HEK293 (cell line): ENCODE measurements at regions not wholly inside any gene's neighbourhood (a gene's known extent, or its start where the extent isn't known, plus 50 kb on each side); places are given as distances from the start of the nearest gene placed in this dataset.
A peak's percentile ranks its signal among the peaks of the same experiment; 100 is the strongest.

Source experiments
- CTCF ChIA-PET: fragments of 350-600 bp; formaldehyde crosslinking; extraction: SDS; loops from one replicate; lab custom pipeline; 2021; ENCODE audit warnings: antibody characterized with exemption; lab: Yijun Ruan, JAX
- POLR2A ChIA-PET: fragments of 300-600 bp; formaldehyde crosslinking; extraction: SDS; loops from one replicate; lab custom pipeline; 2020; ENCODE audit warnings: antibody characterized with exemption, inconsistent platforms; lab: Yijun Ruan, JAX
- H3K27ac ChIP-seq: fragments of 200-500 bp; sonication (Bioruptor generic); 2 replicates; pipeline ENCODE4 v1.5.1; 2014; ENCODE audit warnings: low read depth, low read length, control low read depth, inconsistent platforms; ENCODE audit errors: extremely low read depth
- H3K36me3 ChIP-seq, 2 experiments: fragments of 200-500 bp in 1 of 2; sonication (Bioruptor generic) in 1 of 2; 1 replicate in 1 of 2; 2 replicates in 1 of 2; pipeline ENCODE4 v1.5.1; 2014 to 2017; ENCODE audit warnings: inconsistent platforms in 2 of 2, low read length in 2 of 2; ENCODE audit not compliant: control insufficient read depth in 2 of 2, insufficient read depth in 1 of 2
- H3K4me1 ChIP-seq: fragments of 200-500 bp; sonication (Bioruptor generic); 2 replicates; pipeline ENCODE4 v1.5.1; 2014; ENCODE audit warnings: mild to moderate bottlenecking, low read length, inconsistent platforms; ENCODE audit not compliant: control insufficient read depth, insufficient read depth
- H3K4me3 ChIP-seq: 2 replicates; pipeline ENCODE4 v1.5.1; 2011; ENCODE audit warnings: low read depth, mild to moderate bottlenecking, control low read depth, low read length, moderate library complexity
- H3K9me3 ChIP-seq: fragments of 200-500 bp; sonication (Bioruptor generic); 2 replicates; pipeline ENCODE4 v1.5.1; 2014; ENCODE audit warnings: low read depth, low read length, inconsistent platforms; ENCODE audit not compliant: control insufficient read depth, insufficient read depth
- KLF1 ChIP-seq: fragments of 450-650 bp; formaldehyde crosslinking; IDR thresholded peaks from 2 replicates; pipeline ENCODE4 v1.5.1; 2016; ENCODE audit warnings: missing biosample characterization, missing genetic modification characterization
- KLF9 ChIP-seq: fragments of 450-650 bp; formaldehyde crosslinking; IDR thresholded peaks from 2 replicates; pipeline ENCODE4 v1.5.1; 2016; ENCODE audit warnings: missing biosample characterization, missing genetic modification characterization, low read depth
- MEIS1 ChIP-seq: sonication (generic); formaldehyde crosslinking; IDR thresholded peaks from 2 replicates; pipeline ENCODE4 v1.8.1; 2022; ENCODE audit warnings: missing genetic modification reagents, mild to moderate bottlenecking, borderline replicate concordance
- TCF7L2 ChIP-seq: IDR thresholded peaks from 2 replicates; pipeline ENCODE4 v1.6.1; 2011; ENCODE audit warnings: low read depth, mild to moderate bottlenecking, inconsistent platforms, low read length, moderate library complexity, borderline replicate concordance
- ZBTB7A ChIP-seq: fragments of 450-650 bp; formaldehyde crosslinking; IDR thresholded peaks from 2 replicates; pipeline ENCODE4 v1.5.1; 2016; ENCODE audit warnings: low read depth, missing biosample characterization, missing genetic modification characterization
- ZBTB8A ChIP-seq: fragments of 450-650 bp; formaldehyde crosslinking; IDR thresholded peaks from 2 replicates; pipeline ENCODE4 v1.5.1; 2016; ENCODE audit warnings: missing biosample characterization, missing genetic modification characterization
- ZFP37 ChIP-seq: fragments of 450-650 bp; formaldehyde crosslinking; IDR thresholded peaks from 2 replicates; pipeline ENCODE4 v1.5.1; 2016; ENCODE audit warnings: missing biosample characterization, missing genetic modification characterization
- ZNF132 ChIP-seq: fragments of 450-650 bp; formaldehyde crosslinking; IDR thresholded peaks from 2 replicates; pipeline ENCODE4 v1.5.1; 2017; ENCODE audit warnings: missing biosample characterization, missing genetic modification characterization, borderline replicate concordance
- ZNF19 ChIP-seq: fragments of 450-650 bp; formaldehyde crosslinking; IDR thresholded peaks from 2 replicates; pipeline ENCODE4; 2016; ENCODE audit warnings: missing biosample characterization, missing genetic modification characterization, low read depth
- ZNF223 ChIP-seq: fragments of 450-650 bp; formaldehyde crosslinking; IDR thresholded peaks from 2 replicates; pipeline ENCODE4 v1.5.1; 2016; ENCODE audit warnings: missing biosample characterization, missing genetic modification characterization
- ZNF248 ChIP-seq: fragments of 450-650 bp; formaldehyde crosslinking; IDR thresholded peaks from 2 replicates; pipeline ENCODE4 v1.5.1; 2017; ENCODE audit warnings: missing biosample characterization, missing genetic modification characterization
- ZNF302 ChIP-seq: fragments of 450-650 bp; formaldehyde crosslinking; IDR thresholded peaks from 2 replicates; pipeline ENCODE4 v1.5.1; 2016; ENCODE audit warnings: missing biosample characterization, missing genetic modification characterization, low read depth
- ZNF354C ChIP-seq: fragments of 450-650 bp; formaldehyde crosslinking; IDR thresholded peaks from 2 replicates; pipeline ENCODE4 v1.5.1; 2016; ENCODE audit warnings: missing biosample characterization, missing genetic modification characterization, low read depth, borderline replicate concordance
- ZNF394 ChIP-seq: fragments of 450-650 bp; formaldehyde crosslinking; IDR thresholded peaks from 2 replicates; pipeline ENCODE4 v1.5.1; 2016; ENCODE audit warnings: missing biosample characterization, missing genetic modification characterization, mild to moderate bottlenecking, moderate library complexity, borderline replicate concordance
- ZNF426 ChIP-seq: fragments of 450-650 bp; formaldehyde crosslinking; IDR thresholded peaks from 2 replicates; pipeline ENCODE4 v1.5.1; 2017; ENCODE audit warnings: missing biosample characterization, missing genetic modification characterization, mild to moderate bottlenecking, inconsistent platforms, moderate library complexity
- ZNF530 ChIP-seq: fragments of 450-650 bp; formaldehyde crosslinking; IDR thresholded peaks from 2 replicates; pipeline ENCODE4 v1.5.1; 2016; ENCODE audit warnings: low read depth, missing biosample characterization, missing genetic modification characterization
- ZNF544 ChIP-seq: fragments of 450-650 bp; formaldehyde crosslinking; IDR thresholded peaks from 2 replicates; pipeline ENCODE4 v1.5.0; 2017; ENCODE audit warnings: missing biosample characterization, missing genetic modification characterization
- ZNF658 ChIP-seq: fragments of 450-650 bp; formaldehyde crosslinking; IDR thresholded peaks from 2 replicates; pipeline ENCODE4; 2016; ENCODE audit warnings: missing biosample characterization, missing genetic modification characterization
- ZNF830 ChIP-seq: fragments of 450-650 bp; IDR thresholded peaks from 2 replicates; pipeline ENCODE4 v1.5.0; 2018; ENCODE audit warnings: missing biosample characterization, missing genetic modification characterization, low read depth, mild to moderate bottlenecking, moderate library complexity
- ZNF843 ChIP-seq: fragments of 450-650 bp; formaldehyde crosslinking; IDR thresholded peaks from 2 replicates; pipeline ENCODE4 v1.5.1; 2016; ENCODE audit warnings: missing biosample characterization, missing genetic modification characterization
- TF ChIP-seq, protein P1 (sequence below): fragments of 450-650 bp; formaldehyde crosslinking; IDR thresholded peaks from 2 replicates; pipeline ENCODE4 v1.5.1; 2016; ENCODE audit warnings: missing biosample characterization, missing genetic modification characterization, low read depth
- TF ChIP-seq, protein P2 (sequence below): fragments of 450-650 bp; formaldehyde crosslinking; IDR thresholded peaks from 2 replicates; pipeline ENCODE4 v1.5.1; 2016; ENCODE audit warnings: missing biosample characterization, missing genetic modification characterization
- TF ChIP-seq, protein P3 (sequence below): fragments of 450-650 bp; formaldehyde crosslinking; IDR thresholded peaks from 2 replicates; pipeline ENCODE4 v1.5.1; 2016; ENCODE audit warnings: missing biosample characterization, missing genetic modification characterization

DNA sequence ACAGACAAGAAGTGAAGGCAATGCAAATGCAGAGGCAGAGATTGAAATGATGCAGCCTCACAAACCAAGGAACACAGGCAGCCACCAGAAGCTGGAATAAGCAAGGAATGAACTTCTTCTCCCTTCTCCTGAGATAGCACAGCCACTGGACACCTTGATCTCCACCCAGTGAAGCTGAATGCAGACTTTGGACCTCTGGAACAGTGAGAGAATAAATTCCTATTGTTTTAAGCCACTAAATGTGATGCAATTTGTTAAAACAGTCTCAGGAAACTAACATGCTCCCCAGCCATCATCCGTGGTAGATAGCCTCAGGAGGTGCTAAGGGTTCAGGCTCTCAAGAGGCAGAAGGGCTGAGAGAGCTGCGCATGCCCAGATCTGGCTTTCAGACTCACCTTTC, 512.2 kb upstream of the ZNF608 start:
- ChIA-PET CTCF (interaction anchor here (0.6 to 0.8 kb wide), 2 partner anchors 105 to 155 kb away, joined by 3 to 4 read pairs; no protein-coding TSS in a partner anchor), POLR2A (no interaction called here)
- peaks cover 6% of the 10 kb centered on the region; the same call in 1 of the 2 replicates for H3K4me1 ChIP-seq
- TF ChIP-seq ZNF302 (tag by site-specific recombination) = no peak
- TF ChIP-seq ZBTB8A (tag by site-specific recombination) = no peak
- TF ChIP-seq KLF9 (tag by site-specific recombination) = no peak
- TF ChIP-seq, protein P1, sequence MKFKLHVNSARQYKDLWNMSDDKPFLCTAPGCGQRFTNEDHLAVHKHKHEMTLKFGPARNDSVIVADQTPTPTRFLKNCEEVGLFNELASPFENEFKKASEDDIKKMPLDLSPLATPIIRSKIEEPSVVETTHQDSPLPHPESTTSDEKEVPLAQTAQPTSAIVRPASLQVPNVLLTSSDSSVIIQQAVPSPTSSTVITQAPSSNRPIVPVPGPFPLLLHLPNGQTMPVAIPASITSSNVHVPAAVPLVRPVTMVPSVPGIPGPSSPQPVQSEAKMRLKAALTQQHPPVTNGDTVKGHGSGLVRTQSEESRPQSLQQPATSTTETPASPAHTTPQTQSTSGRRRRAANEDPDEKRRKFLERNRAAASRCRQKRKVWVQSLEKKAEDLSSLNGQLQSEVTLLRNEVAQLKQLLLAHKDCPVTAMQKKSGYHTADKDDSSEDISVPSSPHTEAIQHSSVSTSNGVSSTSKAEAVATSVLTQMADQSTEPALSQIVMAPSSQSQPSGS (tag by site-specific recombination) = no peak
- no peak for TF ChIP-seq ZNF658 (tag by site-specific recombination)
- no peak for TF ChIP-seq ZNF426 (tag by site-specific recombination)
- TF ChIP-seq ZNF354C (tag by site-specific recombination) = no peak
- TF ChIP-seq, protein P2, sequence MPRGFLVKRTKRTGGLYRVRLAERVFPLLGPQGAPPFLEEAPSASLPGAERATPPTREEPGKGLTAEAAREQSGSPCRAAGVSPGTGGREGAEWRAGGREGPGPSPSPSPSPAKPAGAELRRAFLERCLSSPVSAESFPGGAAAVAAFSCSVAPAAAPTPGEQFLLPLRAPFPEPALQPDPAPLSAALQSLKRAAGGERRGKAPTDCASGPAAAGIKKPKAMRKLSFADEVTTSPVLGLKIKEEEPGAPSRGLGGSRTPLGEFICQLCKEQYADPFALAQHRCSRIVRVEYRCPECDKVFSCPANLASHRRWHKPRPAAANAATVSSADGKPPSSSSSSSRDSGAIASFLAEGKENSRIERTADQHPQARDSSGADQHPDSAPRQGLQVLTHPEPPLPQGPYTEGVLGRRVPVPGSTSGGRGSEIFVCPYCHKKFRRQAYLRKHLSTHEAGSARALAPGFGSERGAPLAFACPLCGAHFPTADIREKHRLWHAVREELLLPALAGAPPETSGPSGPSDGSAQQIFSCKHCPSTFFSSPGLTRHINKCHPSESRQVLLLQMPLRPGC (tag by site-specific recombination) = no peak
- TF ChIP-seq ZBTB7A (tag by site-specific recombination) = no peak
- TF ChIP-seq TCF7L2 = no peak
- TF ChIP-seq KLF1 (tag by site-specific recombination) = no peak
- no peak for TF ChIP-seq ZNF530 (tag by site-specific recombination)
- no peak for TF ChIP-seq ZNF132 (tag by site-specific recombination)
- no peaks in the 10 kb centered on the region for H3K36me3 ChIP-seq
- H3K9me3 ChIP-seq = no peaks in the 10 kb centered on the region
- H3K4me3 ChIP-seq = no peak overlapping the region
- H3K27ac ChIP-seq = no peak overlapping the region

DNA sequence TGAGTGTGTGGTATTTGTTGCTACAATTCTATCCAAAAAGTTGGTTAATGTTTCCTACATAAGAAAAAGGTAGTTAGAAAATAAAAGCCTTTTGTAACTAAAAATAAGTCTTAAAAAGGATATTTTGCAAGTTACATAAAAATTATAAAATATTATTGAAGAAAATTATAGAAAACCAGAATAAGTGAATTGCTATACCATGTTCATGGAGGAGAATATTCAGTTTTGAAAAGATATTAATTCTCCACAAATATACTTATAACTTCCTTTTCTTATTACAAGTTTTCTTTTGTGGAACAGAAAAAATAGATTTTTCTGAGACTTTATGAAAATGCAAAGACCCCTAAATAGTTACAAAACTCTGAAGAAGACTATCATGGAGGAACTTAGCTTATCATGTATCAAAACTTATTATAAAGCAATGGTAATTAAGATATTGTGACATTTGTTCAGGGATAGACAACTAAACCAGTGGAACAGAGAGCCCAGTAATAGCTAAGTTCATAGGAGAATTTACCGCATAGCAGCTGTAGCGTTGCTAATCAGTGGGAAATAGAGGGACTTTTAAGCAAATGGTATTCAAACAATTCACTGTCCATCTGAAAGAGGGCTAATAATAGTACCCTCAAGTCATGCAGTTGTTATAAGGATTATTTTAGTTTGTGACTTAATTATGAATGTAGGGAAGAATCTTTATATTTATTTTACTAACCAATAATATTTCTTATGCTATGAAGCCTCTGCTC, 515.2 kb upstream of the ZNF608 start:
- H3K4me1 ChIP-seq = peaks cover 6% of the 10 kb centered on the region; the same call in 1 of the 2 replicates
- CTCF ChIA-PET = no interaction called here
- POLR2A ChIA-PET = no interaction called here
- H3K4me3 ChIP-seq = no peak overlapping the region
- TF ChIP-seq ZNF248 (tag by site-specific recombination) = peak; percentile 93
- TF ChIP-seq ZNF223 (tag by site-specific recombination) = no peak
- no peaks in the 10 kb centered on the region for H3K36me3 ChIP-seq
- no peak overlapping the region for H3K27ac ChIP-seq
- no peaks in the 10 kb centered on the region for H3K9me3 ChIP-seq

DNA sequence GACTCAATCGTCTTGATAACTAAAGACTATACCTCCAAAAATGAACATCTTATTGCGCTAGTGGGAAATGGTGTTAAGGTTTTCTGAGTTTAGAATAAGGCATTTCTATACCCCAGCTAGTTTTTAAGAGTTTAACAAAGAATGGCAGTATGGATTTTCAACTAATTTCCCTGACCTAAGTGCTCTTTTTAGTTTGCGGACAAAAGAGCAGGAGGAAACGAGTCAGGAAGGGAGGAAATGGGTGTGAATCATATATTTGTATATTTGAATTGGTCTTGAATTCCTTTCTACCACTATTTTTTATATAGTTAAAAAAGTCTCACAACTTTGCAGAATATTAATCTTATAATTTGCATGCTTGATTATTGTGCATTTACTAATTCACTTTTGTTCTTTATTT, 516.3 kb upstream of the ZNF608 start:
- Histone ChIP-seq H3K9me3 (no peaks in the 10 kb centered on the region), H3K4me1 (no peaks in the 10 kb centered on the region), H3K27ac (no peak overlapping the region), H3K36me3 (no peaks in the 10 kb centered on the region), H3K4me3 (no peak overlapping the region)
- TF ChIP-seq ZNF843 (tag by site-specific recombination) (no peak), MEIS1 (no peak), ZNF394 (tag by site-specific recombination) (no peak), ZNF19 (tag by site-specific recombination) (no peak), ZFP37 (tag by site-specific recombination) (no peak), ZNF830 (tag by site-specific recombination) (no peak), ZNF544 (tag by site-specific recombination) (no peak)
- TF ChIP-seq, protein P3, sequence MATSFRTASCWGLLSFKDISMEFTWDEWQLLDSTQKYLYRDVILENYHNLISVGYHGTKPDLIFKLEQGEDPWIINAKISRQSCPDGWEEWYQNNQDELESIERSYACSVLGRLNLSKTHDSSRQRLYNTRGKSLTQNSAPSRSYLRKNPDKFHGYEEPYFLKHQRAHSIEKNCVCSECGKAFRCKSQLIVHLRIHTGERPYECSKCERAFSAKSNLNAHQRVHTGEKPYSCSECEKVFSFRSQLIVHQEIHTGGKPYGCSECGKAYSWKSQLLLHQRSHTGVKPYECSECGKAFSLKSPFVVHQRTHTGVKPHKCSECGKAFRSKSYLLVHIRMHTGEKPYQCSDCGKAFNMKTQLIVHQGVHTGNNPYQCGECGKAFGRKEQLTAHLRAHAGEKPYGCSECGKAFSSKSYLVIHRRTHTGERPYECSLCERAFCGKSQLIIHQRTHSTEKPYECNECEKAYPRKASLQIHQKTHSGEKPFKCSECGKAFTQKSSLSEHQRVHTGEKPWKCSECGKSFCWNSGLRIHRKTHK (tag by site-specific recombination) = no peak
- POLR2A ChIA-PET = no interaction called here
- CTCF ChIA-PET = no interaction called here
